Body of pancreas (tissue), 4 donors: ENCODE measurements at regions not wholly inside any gene's neighbourhood (a gene's known extent, or its start where the extent isn't known, plus 50 kb on each side); places are given as distances from the start of the nearest gene placed in this dataset.

Experiments
- CTCF ChIP-seq, 7 experiments: fragments of 450-650 bp in 4 of 7; fragments of 200-600 bp in 3 of 7; sonication (generic) in 3 of 7; IDR thresholded peaks; one replicate each; pipeline ENCODE4 v1.5.1; 2016 to 2019; ENCODE audit warnings: antibody characterized with exemption in 7 of 7
- POLR2A ChIP-seq, 3 donors: fragments of 450-650 bp; IDR thresholded peaks; one replicate each; pipeline ENCODE4 v1.6.1; 2016; ENCODE audit warnings: antibody characterized with exemption in 3 of 3, mild to moderate bottlenecking in 2 of 3

DNA sequence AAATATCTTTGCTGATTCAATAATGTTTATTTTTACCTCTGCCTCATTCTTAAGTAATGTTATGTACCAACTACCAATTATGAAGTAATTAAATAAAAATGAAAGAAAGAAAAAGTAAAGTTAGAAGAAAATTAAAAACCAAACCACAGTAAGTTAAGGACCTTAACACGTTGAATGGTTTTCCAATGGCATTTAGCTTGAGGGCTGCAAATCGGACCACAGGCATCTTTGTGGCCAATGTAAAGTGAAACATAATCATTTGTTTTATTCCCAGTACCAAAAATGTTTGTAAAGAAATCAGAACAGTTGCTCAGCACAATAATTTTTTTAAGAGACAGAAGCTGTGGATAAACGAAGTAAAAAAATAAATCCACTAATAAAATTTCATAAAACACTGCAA is 1455.5 kb upstream of the ZEB2 start:
- no peak for TF ChIP-seq POLR2A (IDR thresholded peaks at IDR 0.05)
- no peak for TF ChIP-seq CTCF (IDR thresholded peaks at IDR 0.05)
